Smooth muscle cell (in vitro differentiated cells): ENCODE measurements at regions not wholly inside any gene's neighbourhood (a gene's known extent, or its start where the extent isn't known, plus 50 kb on each side); places are given as distances from the start of the nearest gene placed in this dataset.

Experiments
- DNase-seq: peaks from one replicate; lab custom pipeline; 2025; ENCODE audit not compliant: unreplicated experiment; lab: John Stamatoyannopoulos, UW
- H2AFZ ChIP-seq: fragments of 200-600 bp; sonication (generic); 2 replicates; pipeline ENCODE4 v1.6.0; 2016; ENCODE audit warnings: antibody characterized with exemption, low read depth, mild to moderate bottlenecking
- H3F3A ChIP-seq: fragments of 200-600 bp; sonication (generic); 2 replicates; pipeline ENCODE4 v1.6.0; 2017; ENCODE audit warnings: antibody characterized with exemption, low read depth
- H3K27ac ChIP-seq: fragments of 200-600 bp; sonication (generic); 2 replicates; pipeline ENCODE4 v1.5.1; 2016; ENCODE audit warnings: low read depth, mild to moderate bottlenecking
- H3K27me3 ChIP-seq: fragments of 200-600 bp; sonication (generic); 2 replicates; pipeline ENCODE4 v1.6.1; 2016; ENCODE audit warnings: low read depth, mild to moderate bottlenecking
- H3K36me3 ChIP-seq: fragments of 200-600 bp; sonication (generic); 2 replicates; pipeline ENCODE4 v1.5.1; 2016; ENCODE audit warnings: low read depth
- H3K4me1 ChIP-seq: fragments of 200-600 bp; sonication (generic); 2 replicates; pipeline ENCODE4 v1.5.1; 2016; ENCODE audit warnings: low read depth
- H3K4me2 ChIP-seq: fragments of 200-600 bp; sonication (generic); 2 replicates; pipeline ENCODE4 v1.6.0; 2016; ENCODE audit warnings: mild to moderate bottlenecking
- H3K4me3 ChIP-seq: fragments of 200-600 bp; sonication (generic); 2 replicates; pipeline ENCODE4 v1.5.1; 2016; ENCODE audit warnings: mild to moderate bottlenecking
- H3K79me2 ChIP-seq: fragments of 200-600 bp; sonication (generic); 2 replicates; pipeline ENCODE4 v1.6.0; 2016; ENCODE audit warnings: low read depth, mild to moderate bottlenecking
- H3K9ac ChIP-seq: fragments of 200-600 bp; sonication (generic); 2 replicates; pipeline ENCODE4 v1.6.0; 2016; ENCODE audit warnings: low read depth
- H3K9me3 ChIP-seq: fragments of 200-600 bp; sonication (generic); replicated peaks from 2 replicates; pipeline ENCODE4 v1.5.1; 2016; ENCODE audit warnings: low read depth
- H4K20me1 ChIP-seq: fragments of 200-600 bp; sonication (generic); 2 replicates; pipeline ENCODE4 v1.6.0; 2016; ENCODE audit warnings: low read depth
- WGBS: methylation state at CpG from one replicate; pipeline ENCODE4 v1.1.7; 2016; ENCODE audit warnings: low lambda C conversion rate; 5-methylcytosine and 5-hydroxymethylcytosine counted together
- TF ChIP-seq, protein P1 (sequence below): fragments of 200-600 bp; sonication (generic); IDR thresholded peaks from 2 replicates; pipeline ENCODE4 v1.5.1; 2017; ENCODE audit warnings: borderline replicate concordance, mild to moderate bottlenecking, antibody characterized with exemption; ENCODE audit not compliant: insufficient read depth, poor library complexity, severe bottlenecking

DNA sequence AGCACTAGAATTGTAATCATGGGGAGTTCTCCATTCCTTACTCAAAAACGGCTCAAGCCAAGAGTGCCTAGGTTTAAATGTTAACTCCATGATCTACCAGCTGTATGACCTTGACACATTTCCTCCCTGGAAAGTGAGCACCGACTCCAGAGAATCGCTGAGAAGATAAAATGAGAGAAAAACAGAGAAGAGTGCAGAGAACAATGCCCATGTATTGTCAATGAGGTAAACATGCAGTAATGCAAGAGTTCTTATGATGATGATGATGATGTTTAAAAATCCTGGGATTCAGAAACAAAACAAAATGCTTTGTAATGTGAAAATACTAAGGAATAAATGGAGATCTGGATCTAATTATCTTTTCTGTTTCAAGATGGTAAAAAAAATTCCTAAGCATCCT, 64.8 kb upstream of the BEND6 start:
- TF ChIP-seq, protein P1, sequence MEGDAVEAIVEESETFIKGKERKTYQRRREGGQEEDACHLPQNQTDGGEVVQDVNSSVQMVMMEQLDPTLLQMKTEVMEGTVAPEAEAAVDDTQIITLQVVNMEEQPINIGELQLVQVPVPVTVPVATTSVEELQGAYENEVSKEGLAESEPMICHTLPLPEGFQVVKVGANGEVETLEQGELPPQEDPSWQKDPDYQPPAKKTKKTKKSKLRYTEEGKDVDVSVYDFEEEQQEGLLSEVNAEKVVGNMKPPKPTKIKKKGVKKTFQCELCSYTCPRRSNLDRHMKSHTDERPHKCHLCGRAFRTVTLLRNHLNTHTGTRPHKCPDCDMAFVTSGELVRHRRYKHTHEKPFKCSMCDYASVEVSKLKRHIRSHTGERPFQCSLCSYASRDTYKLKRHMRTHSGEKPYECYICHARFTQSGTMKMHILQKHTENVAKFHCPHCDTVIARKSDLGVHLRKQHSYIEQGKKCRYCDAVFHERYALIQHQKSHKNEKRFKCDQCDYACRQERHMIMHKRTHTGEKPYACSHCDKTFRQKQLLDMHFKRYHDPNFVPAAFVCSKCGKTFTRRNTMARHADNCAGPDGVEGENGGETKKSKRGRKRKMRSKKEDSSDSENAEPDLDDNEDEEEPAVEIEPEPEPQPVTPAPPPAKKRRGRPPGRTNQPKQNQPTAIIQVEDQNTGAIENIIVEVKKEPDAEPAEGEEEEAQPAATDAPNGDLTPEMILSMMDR, result no peak
- peak overlapping the region; percentile 7 for H3K9ac ChIP-seq
- no peak overlapping the region for H2AFZ ChIP-seq
- H3K4me2 ChIP-seq, result no peak overlapping the region
- no peaks in the 10 kb centered on the region for H3K9me3 ChIP-seq
- H3K27ac ChIP-seq, result peak overlapping the region; percentile 92
- no peak overlapping the region for H3K4me3 ChIP-seq
- peaks cover 4% of the 10 kb centered on the region for H3F3A ChIP-seq
- no peaks in the 10 kb centered on the region for H4K20me1 ChIP-seq
- DNase-seq, result no peak
- H3K79me2 ChIP-seq, result no peaks in the 10 kb centered on the region
- H3K4me1 ChIP-seq, result peaks cover 10% of the 10 kb centered on the region
- WGBS, result 79% methylated on average over 3 of the region's 3 CpGs
- no peaks in the 10 kb centered on the region for H3K36me3 ChIP-seq
- no peaks in the 10 kb centered on the region for H3K27me3 ChIP-seq

DNA sequence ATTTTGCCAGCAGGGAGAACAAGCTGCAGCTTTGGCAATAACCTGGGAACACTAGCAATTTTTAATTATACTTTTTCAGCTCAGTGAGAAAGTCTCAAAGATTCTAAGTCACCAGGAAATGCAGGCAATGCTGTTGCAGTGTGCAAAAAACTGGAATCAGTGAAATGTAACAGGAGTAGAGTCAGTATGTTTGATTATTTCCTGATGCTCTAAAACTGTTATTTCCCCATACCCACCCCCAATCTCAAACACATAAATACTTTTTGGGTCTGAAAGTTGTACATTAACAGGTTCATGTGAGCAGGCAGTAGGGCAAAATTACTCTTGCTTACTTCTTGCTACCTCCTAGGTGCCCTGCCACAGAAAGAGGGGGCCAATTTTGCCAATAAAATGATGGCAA, 65.4 kb upstream of the BEND6 start:
- Histone ChIP-seq H2AFZ (no peak overlapping the region), H3K36me3 (no peaks in the 10 kb centered on the region), H3F3A (peaks cover 4% of the 10 kb centered on the region), H3K4me2 (no peak overlapping the region), H3K27ac (no peak overlapping the region), H3K4me1 (peaks cover 10% of the 10 kb centered on the region), H3K27me3 (no peaks in the 10 kb centered on the region), H4K20me1 (no peaks in the 10 kb centered on the region), H3K9me3 (no peaks in the 10 kb centered on the region), H3K79me2 (no peaks in the 10 kb centered on the region), H3K4me3 (no peak overlapping the region), H3K9ac (no peak overlapping the region)
- TF ChIP-seq, protein P1, result no peak
- no peak for DNase-seq

DNA sequence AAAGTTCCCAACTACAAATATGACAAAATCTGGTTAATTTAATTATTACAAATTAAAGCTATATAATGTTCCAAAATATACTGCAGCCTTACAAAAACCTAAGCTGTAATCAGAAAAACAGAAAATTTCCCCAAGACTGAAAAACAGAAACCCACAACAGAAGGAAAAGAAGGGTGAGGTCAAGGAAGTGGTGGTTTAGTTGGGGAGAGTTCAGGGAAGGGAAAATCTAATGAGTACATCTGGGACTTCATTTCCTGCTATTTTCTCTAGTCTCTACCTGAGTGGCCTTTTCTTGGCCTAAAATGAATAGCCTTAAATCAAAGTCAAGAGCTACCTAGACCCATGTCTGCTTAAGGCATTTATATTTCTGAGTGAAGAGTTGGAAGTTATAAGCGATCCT, 66.2 kb upstream of the BEND6 start:
- H3K4me2 ChIP-seq, result no peak overlapping the region
- no peaks in the 10 kb centered on the region for H3K9me3 ChIP-seq
- 100% methylated on average over 1 of the region's 1 CpG for WGBS
- no peak overlapping the region for H3K4me3 ChIP-seq
- H3K27ac ChIP-seq, result no peak overlapping the region
- H3K27me3 ChIP-seq, result no peaks in the 10 kb centered on the region
- no peaks in the 10 kb centered on the region for H4K20me1 ChIP-seq
- peaks cover 10% of the 10 kb centered on the region for H3K4me1 ChIP-seq
- TF ChIP-seq, protein P1, result no peak
- no peak overlapping the region for H2AFZ ChIP-seq
- H3F3A ChIP-seq, result peaks cover 4% of the 10 kb centered on the region
- no peaks in the 10 kb centered on the region for H3K79me2 ChIP-seq
- no peak for DNase-seq
- no peaks in the 10 kb centered on the region for H3K36me3 ChIP-seq
- no peak overlapping the region for H3K9ac ChIP-seq

DNA sequence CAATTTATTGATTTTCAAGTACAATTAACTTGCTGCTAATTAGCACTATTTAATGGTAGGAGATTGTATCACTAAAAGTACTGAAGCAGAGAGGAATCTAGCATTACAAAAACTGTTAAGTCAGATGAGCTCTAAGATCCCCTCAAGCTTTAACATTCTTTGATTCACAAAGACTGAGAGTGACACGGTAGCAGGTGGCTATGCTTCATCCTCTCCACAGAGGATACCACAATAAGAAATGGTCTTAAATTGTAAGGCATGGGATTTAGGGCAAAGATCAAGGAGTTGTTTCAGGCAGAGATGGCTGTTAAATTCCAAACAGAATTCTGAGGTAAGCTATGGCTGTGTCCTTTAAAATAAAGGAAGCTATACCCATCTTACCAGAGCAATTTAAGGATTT, 67.8 kb upstream of the BEND6 start:
- no peaks in the 10 kb centered on the region for H3K9me3 ChIP-seq
- H3K4me3 ChIP-seq, result no peak overlapping the region
- no peak for DNase-seq
- no peak overlapping the region for H3K27ac ChIP-seq
- H3K27me3 ChIP-seq, result no peaks in the 10 kb centered on the region
- no peaks in the 10 kb centered on the region for H4K20me1 ChIP-seq
- no peak overlapping the region for H3K4me2 ChIP-seq
- no peaks in the 10 kb centered on the region for H3K36me3 ChIP-seq
- H3K79me2 ChIP-seq, result no peaks in the 10 kb centered on the region
- no peak overlapping the region for H2AFZ ChIP-seq
- H3K9ac ChIP-seq, result no peak overlapping the region
- 68% methylated on average over 1 of the region's 1 CpG for WGBS
- peaks cover 10% of the 10 kb centered on the region for H3K4me1 ChIP-seq
- H3F3A ChIP-seq, result peaks cover 4% of the 10 kb centered on the region
- TF ChIP-seq, protein P1, result no peak
